SK-N-SH (cell line): ENCODE measurements at regions not wholly inside any gene's neighbourhood (a gene's known extent, or its start where the extent isn't known, plus 50 kb on each side); places are given as distances from the start of the nearest gene placed in this dataset.

Experiments
- CTCF ChIP-seq: fragments of 200-600 bp; sonication (generic); IDR thresholded peaks from 2 replicates; pipeline ENCODE4 v1.6.1; 2017; ENCODE audit warnings: antibody characterized with exemption, mild to moderate bottlenecking, moderate library complexity
- EP300 ChIP-seq, 2 experiments: IDR thresholded peaks; 2 replicates each; pipeline versions ENCODE4 v1.4.0 to v1.6.1; 2012; ENCODE audit warnings: borderline replicate concordance in 1 of 2, low read depth in 1 of 2, low read length in 1 of 2
- EZH2phosphoT487 ChIP-seq: fragments of 200-600 bp; sonication (generic); IDR thresholded peaks from 2 replicates; pipeline ENCODE4 v1.6.1; 2017; ENCODE audit warnings: low read depth, mixed run types, mild to moderate bottlenecking, antibody characterized with exemption, moderate library complexity, borderline replicate concordance
- FOXJ3 ChIP-seq: sonication (generic); formaldehyde crosslinking; IDR thresholded peaks from 2 replicates; pipeline ENCODE4 v1.5.1; 2020; ENCODE audit warnings: mild to moderate bottlenecking, missing genetic modification reagents
- GABPA ChIP-seq: IDR thresholded peaks from 2 replicates; pipeline ENCODE4 v1.4.0; 2012; ENCODE audit warnings: low read depth, mild to moderate bottlenecking
- YY1 ChIP-seq: IDR thresholded peaks from 2 replicates; pipeline ENCODE4 v1.4.0; 2012; ENCODE audit warnings: low read depth, mild to moderate bottlenecking

GRCh38 chr2:200184748-200185627, 121.5 kb upstream of the SPATS2L start:
- TF ChIP-seq CTCF (no peak), YY1 (no peak), GABPA (no peak), EP300 (IDR thresholded peaks at IDR 0.05; ENCODE audit: borderline replicate concordance in 1 of 2, low read depth in 1 of 2, low read length in 1 of 2) (no peak), FOXJ3 (no peak), EZH2phosphoT487 (no peak)
